Prostate gland (tissue), 2 donors: ENCODE measurements at regions not wholly inside any gene's neighbourhood (a gene's known extent, or its start where the extent isn't known, plus 50 kb on each side); places are given as distances from the start of the nearest gene placed in this dataset.

Source experiments
- CTCF ChIP-seq, 4 experiments: fragments of 200-600 bp in 2 of 4; fragments of 450-650 bp in 2 of 4; sonication (generic) in 2 of 4; IDR thresholded peaks; 1 replicate in 3 of 4; 2 replicates in 1 of 4; pipeline ENCODE4 v1.5.1; 2016 to 2019; ENCODE audit warnings: antibody characterized with exemption in 4 of 4, mild to moderate bottlenecking in 2 of 4, moderate library complexity in 2 of 4
- POLR2A ChIP-seq: fragments of 450-650 bp; IDR thresholded peaks from one replicate; pipeline ENCODE4 v1.6.1; 2016; ENCODE audit warnings: antibody characterized with exemption, mild to moderate bottlenecking
- POLR2AphosphoS5 ChIP-seq: sonication (generic); formaldehyde crosslinking; IDR thresholded peaks from one replicate; pipeline ENCODE4 v1.6.1; 2017; ENCODE audit warnings: antibody characterized with exemption

- TF ChIP-seq POLR2A (no peak), CTCF (IDR thresholded peaks at IDR 0.05) (no peak), POLR2AphosphoS5 (no peak)
These were observed 129.6 kb downstream of the NCOR2 start for GRCh38 chr12:124437617-124438436.
